WTC11 (cell line): ENCODE measurements at regions not wholly inside any gene's neighbourhood (a gene's known extent, or its start where the extent isn't known, plus 50 kb on each side); places are given as distances from the start of the nearest gene placed in this dataset.

Experiments
- ATAC-seq: fragments of 200-7000 bp; cut with Tn5 transposase; 2 replicates; pipeline ENCODE4 v1.10.0; 2021; ENCODE audit warnings: mild to moderate bottlenecking, moderate library complexity
- CTCF ChIA-PET: fragments of 300-600 bp; sonication (Branson Sonifier 250); formaldehyde crosslinking; loops from one replicate; lab custom pipeline; 2021; ENCODE audit warnings: antibody characterized with exemption; lab: Charles Lee
- POLR2A ChIA-PET: fragments of 350-600 bp; sonication (Branson Sonifier 250); formaldehyde crosslinking; loops from one replicate; lab custom pipeline; 2021; ENCODE audit warnings: antibody characterized with exemption; lab: Charles Lee
- DNase-seq: peaks from one replicate; pipeline ENCODE4 v3.0.0; 2021; ENCODE audit warnings: low spot score
- H3K27ac Mint-ChIP-seq: 2 replicates; pipeline ENCODE4 v1.8.0; 2021; ENCODE audit warnings: mixed read lengths
- H3K27me3 Mint-ChIP-seq: 2 replicates; pipeline ENCODE4 v1.8.0; 2021; ENCODE audit warnings: low read depth, mild to moderate bottlenecking, moderate library complexity, mixed read lengths
- H3K36me3 Mint-ChIP-seq: 2 replicates; pipeline ENCODE4 v1.8.0; 2021; ENCODE audit warnings: mixed read lengths
- H3K4me1 Mint-ChIP-seq: 2 replicates; pipeline ENCODE4 v1.8.0; 2022; ENCODE audit warnings: mixed read lengths
- H3K4me3 Mint-ChIP-seq: 2 replicates; pipeline ENCODE4 v1.8.0; 2021; ENCODE audit warnings: mild to moderate bottlenecking, moderate library complexity, mixed read lengths
- H3K9me3 Mint-ChIP-seq: 2 replicates; pipeline ENCODE4 v1.8.0; 2021; ENCODE audit warnings: mixed read lengths
- AFF4 ChIP-seq: sonication (generic); formaldehyde crosslinking; IDR thresholded peaks from 2 replicates; pipeline ENCODE4 v1.8.1; 2023; ENCODE audit warnings: mild to moderate bottlenecking, missing genetic modification reagents, borderline replicate concordance
- AR ChIP-seq: fragments of 250-450 bp; sonication (Bioruptor Pico); IDR thresholded peaks from 2 replicates; pipeline ENCODE4 v1.9.0; 2021; ENCODE audit warnings: mild to moderate bottlenecking
- ATF2 ChIP-seq: sonication (generic); formaldehyde crosslinking; IDR thresholded peaks from 2 replicates; pipeline ENCODE4 v1.8.1; 2022; ENCODE audit warnings: low read depth, missing genetic modification reagents, borderline replicate concordance
- CBFB ChIP-seq: sonication (generic); formaldehyde crosslinking; IDR thresholded peaks from 2 replicates; pipeline ENCODE4 v1.8.1; 2022; ENCODE audit warnings: mild to moderate bottlenecking, low read depth, missing genetic modification reagents
- CREB1 ChIP-seq: sonication (generic); formaldehyde crosslinking; IDR thresholded peaks from 2 replicates; pipeline ENCODE4 v1.8.0; 2023; ENCODE audit warnings: mild to moderate bottlenecking, missing genetic modification reagents
- ELF4 ChIP-seq: sonication (generic); formaldehyde crosslinking; IDR thresholded peaks from 2 replicates; pipeline ENCODE4 v1.8.1; 2022; ENCODE audit warnings: low read depth, mild to moderate bottlenecking, moderate library complexity, missing genetic modification reagents
- GRHL2 ChIP-seq: fragments of 250-450 bp; sonication (Bioruptor Pico); IDR thresholded peaks from 2 replicates; pipeline ENCODE4 v1.8.0; 2022; ENCODE audit warnings: mild to moderate bottlenecking, moderate library complexity; ENCODE audit not compliant: insufficient replicate concordance, severe bottlenecking
- GTF2I ChIP-seq: fragments of 250-450 bp; sonication (Bioruptor Pico); conservative IDR thresholded peaks from 2 replicates; pipeline ENCODE4 v1.4.0; 2021; ENCODE audit warnings: mild to moderate bottlenecking
- IRF1 ChIP-seq: sonication (generic); formaldehyde crosslinking; IDR thresholded peaks from 2 replicates; pipeline ENCODE4 v1.8.0; 2023; ENCODE audit warnings: missing genetic modification reagents
- NR1H2 ChIP-seq: sonication (generic); formaldehyde crosslinking; IDR thresholded peaks from 2 replicates; pipeline ENCODE4 v1.9.0; 2021; ENCODE audit warnings: mild to moderate bottlenecking, moderate library complexity, missing genetic modification reagents
- SMAD3 ChIP-seq: sonication (generic); formaldehyde crosslinking; IDR thresholded peaks from 2 replicates; pipeline ENCODE4 v1.8.0; 2022; ENCODE audit warnings: missing genetic modification reagents, mild to moderate bottlenecking, borderline replicate concordance
- STAT6 ChIP-seq: sonication (generic); formaldehyde crosslinking; conservative IDR thresholded peaks from 2 replicates; pipeline ENCODE4 v1.8.1; 2023; ENCODE audit warnings: mild to moderate bottlenecking, low read depth, missing genetic modification reagents, moderate library complexity
- TCF7 ChIP-seq: sonication (generic); formaldehyde crosslinking; IDR thresholded peaks from 2 replicates; pipeline ENCODE4 v1.8.0; 2022; ENCODE audit warnings: mild to moderate bottlenecking, low read depth, missing genetic modification reagents, moderate library complexity
- ZNF423 ChIP-seq: fragments of 250-450 bp; sonication (Bioruptor Pico); IDR thresholded peaks from 2 replicates; pipeline ENCODE4 v2.1.2; 2022; ENCODE audit warnings: mild to moderate bottlenecking, moderate library complexity
- ZNF512 ChIP-seq: sonication (generic); formaldehyde crosslinking; IDR thresholded peaks from 2 replicates; pipeline ENCODE4 v1.8.1; 2022; ENCODE audit warnings: missing genetic modification reagents, borderline replicate concordance
- ZSCAN18 ChIP-seq: fragments of 250-450 bp; sonication (Bioruptor Pico); IDR thresholded peaks from 2 replicates; pipeline ENCODE4 v2.1.2; 2022; ENCODE audit warnings: mild to moderate bottlenecking, moderate library complexity

- TF ChIP-seq IRF1 (CRISPR knock-in tag) (no peak), ZSCAN18 (CRISPR knock-in tag) (no peak), CBFB (CRISPR knock-in tag) (no peak), ATF2 (CRISPR knock-in tag) (no peak), GRHL2 (CRISPR knock-in tag) (no peak), ZNF423 (CRISPR knock-in tag) (no peak), NR1H2 (CRISPR knock-in tag) (no peak), TCF7 (CRISPR knock-in tag) (no peak)
- TF ChIP-seq, all 79 proteins: peak for 0
Observed at GRCh38 chr20:4449957-4450715, 201.0 kb upstream of the ADRA1D start (continued).

GRCh38 chr20:4445784-4446183 is 196.7 kb upstream of the ADRA1D start:
- ATAC-seq (no peak), DNase-seq (no peak)
- ChIA-PET POLR2A (no interaction called here), CTCF (no interaction called here)
- no peak for TF ChIP-seq CREB1 (CRISPR knock-in tag)
- no peak for TF ChIP-seq ELF4
- H3K27ac Mint-ChIP-seq: no peak overlapping the region
- H3K4me3 Mint-ChIP-seq: no peak overlapping the region
- H3K9me3 Mint-ChIP-seq: peaks cover 21% of the 10 kb centered on the region
- H3K36me3 Mint-ChIP-seq: peaks cover 5% of the 10 kb centered on the region
- peaks cover 2% of the 10 kb centered on the region; the same call in 1 of the 2 replicates for H3K4me1 Mint-ChIP-seq
- no peaks in the 10 kb centered on the region for H3K27me3 Mint-ChIP-seq

- ChIA-PET POLR2A (no interaction called here), CTCF (no interaction called here)
- Mint-ChIP-seq H3K4me1 (peaks cover 2% of the 10 kb centered on the region; the same call in 1 of the 2 replicates), H3K27ac (no peak overlapping the region), H3K9me3 (peaks cover 21% of the 10 kb centered on the region), H3K36me3 (peaks cover 5% of the 10 kb centered on the region), H3K27me3 (no peaks in the 10 kb centered on the region), H3K4me3 (no peak overlapping the region)
- ATAC-seq (no peak), DNase-seq (no peak)
- no peak for TF ChIP-seq ZNF512 (CRISPR knock-in tag)
- TF ChIP-seq AR: no peak
- TF ChIP-seq SMAD3: no peak
- TF ChIP-seq STAT6 (CRISPR knock-in tag): no peak
- TF ChIP-seq GTF2I: no peak
- TF ChIP-seq AFF4 (CRISPR knock-in tag): no peak
- TF ChIP-seq CREB1 (CRISPR knock-in tag): no peak
Observed at GRCh38 chr20:4445331-4445730, 196.2 kb upstream of the ADRA1D start.
